ENCODE measurements at regions not wholly inside any gene's neighbourhood (a gene's known extent, or its start where the extent isn't known, plus 50 kb on each side); places are given as distances from the start of the nearest gene placed in this dataset.

DNA sequence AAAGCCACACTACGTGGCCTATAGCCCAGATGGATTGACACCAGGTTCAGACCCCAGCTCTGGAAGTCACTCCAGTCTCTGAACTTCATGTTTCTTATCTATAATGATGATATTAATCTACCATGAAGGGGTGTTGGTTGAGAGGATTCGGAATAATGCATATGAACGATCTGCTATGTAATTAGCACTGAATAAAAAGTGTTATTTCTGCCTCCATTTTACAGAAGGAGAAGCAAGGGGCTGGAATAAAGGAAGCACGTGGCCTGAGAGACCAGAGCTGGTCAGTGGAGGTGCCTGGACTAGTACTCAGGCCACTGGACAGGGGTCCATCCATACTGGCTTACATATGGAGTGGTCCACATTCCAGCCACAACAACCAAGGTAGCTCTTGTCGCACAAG is 166.5 kb upstream of the MYCN start:
- no peaks in the 10 kb centered on the region for H3K79me1 ChIP-seq (ENCODE audit: low read length)
- H2BK12ac ChIP-seq (ENCODE audit: low read length) = no peak overlapping the region
- no peak overlapping the region for H3K4me2 ChIP-seq (ENCODE audit: low read length)
- no peaks in the 10 kb centered on the region for H3K27me3 ChIP-seq (ENCODE audit: insufficient read depth, low read length)
- no peak overlapping the region for H2AK5ac ChIP-seq (ENCODE audit: low read length)
- no peak overlapping the region for H2AFZ ChIP-seq (ENCODE audit: insufficient read depth, low read length, poor library complexity)
- H3K9ac ChIP-seq (ENCODE audit: low read length) = no peak overlapping the region
- H2BK120ac ChIP-seq (ENCODE audit: insufficient read depth, low read length, poor library complexity) = no peak overlapping the region
- no peak overlapping the region for H4K12ac ChIP-seq (ENCODE audit: low read depth, low read length)
- no peak overlapping the region for H3K27ac ChIP-seq (ENCODE audit: low read depth, low read length)
- no peak overlapping the region for H3K4me3 ChIP-seq (ENCODE audit: low read depth, low read length)
- no peaks in the 10 kb centered on the region for H3K79me2 ChIP-seq (ENCODE audit: control insufficient read depth, insufficient read depth, low read length, poor library complexity)
- H3K14ac ChIP-seq (ENCODE audit: low read length) = no peak overlapping the region
- H3K4me1 ChIP-seq (ENCODE audit: control insufficient read depth in 1 of 2, insufficient read depth in 2 of 2, low read length in 2 of 2) = peaks cover 0 to under 1% of the 10 kb centered on the region in 2 experiments
- H4K91ac ChIP-seq (ENCODE audit: low read depth, low read length) = no peak overlapping the region
- no peaks in the 10 kb centered on the region for H3K36me3 ChIP-seq (ENCODE audit: control insufficient read depth in 1 of 2, insufficient read depth in 2 of 2, low read length in 2 of 2)
- H4K8ac ChIP-seq (ENCODE audit: low read depth, low read length) = no peak overlapping the region
- no peak overlapping the region for H3K23ac ChIP-seq (ENCODE audit: low read length)
- no peak for DNase-seq
- H3K18ac ChIP-seq (ENCODE audit: low read length) = no peak overlapping the region
- no peak overlapping the region for H2BK5ac ChIP-seq (ENCODE audit: low read depth, low read length, poor library complexity)
- WGBS (ENCODE audit: extremely low coverage, insufficient coverage, insufficient read length) = no CpG with 5 or more reads among the region's 5 CpGs
- H3K9me3 ChIP-seq (ENCODE audit: insufficient read depth, low read depth, low read length) = no peaks in the 10 kb centered on the region
- H3K4ac ChIP-seq (ENCODE audit: low read depth, low read length) = no peak overlapping the region

DNA sequence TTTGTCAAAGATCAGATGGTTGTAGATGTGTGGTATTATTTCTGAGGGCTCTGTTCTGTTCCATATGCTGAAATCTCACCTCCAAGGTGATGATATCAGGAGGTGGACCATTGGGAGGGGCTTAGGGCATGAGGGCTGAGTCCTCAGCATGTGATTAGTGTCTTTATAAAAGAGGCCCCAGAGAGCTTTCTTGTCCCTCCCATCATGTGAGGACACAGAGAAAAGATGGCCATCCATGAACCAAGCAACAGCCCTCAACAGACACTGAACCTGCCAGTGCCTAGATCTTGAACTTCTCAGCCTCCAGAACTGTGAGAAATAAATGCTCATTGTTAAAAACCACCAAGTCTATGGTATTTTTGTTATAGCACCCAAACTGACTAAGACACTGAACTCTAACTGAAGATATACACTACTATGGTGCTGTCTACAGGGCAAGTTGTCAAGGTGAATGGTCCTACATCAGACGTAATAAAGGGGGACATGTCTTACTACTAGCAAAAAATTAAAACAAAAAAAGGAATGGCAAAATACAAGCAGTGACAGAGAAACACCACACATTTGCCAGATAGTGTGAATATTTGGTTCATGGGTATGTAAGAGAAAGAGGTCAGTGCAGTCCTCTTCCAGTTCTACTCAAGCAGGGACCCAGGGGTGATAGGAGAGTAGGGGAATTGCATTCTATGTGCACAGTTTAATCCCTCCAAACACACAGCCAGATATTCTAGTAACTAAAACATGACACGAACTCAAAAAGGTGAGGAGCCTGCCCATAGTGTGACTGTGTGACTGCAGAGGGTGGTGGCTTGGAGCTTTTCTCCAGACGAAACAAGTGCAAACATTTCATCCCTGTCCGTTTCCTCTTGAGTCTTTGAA is 164.4 kb upstream of the MYCN start:
- no peak overlapping the region for H3K9ac ChIP-seq (ENCODE audit: low read length)
- no peak overlapping the region for H2BK12ac ChIP-seq (ENCODE audit: low read length)
- no peak overlapping the region for H2BK120ac ChIP-seq (ENCODE audit: insufficient read depth, low read length, poor library complexity)
- no peak overlapping the region for H4K91ac ChIP-seq (ENCODE audit: low read depth, low read length)
- WGBS (ENCODE audit: extremely low coverage, insufficient coverage, insufficient read length) = no CpG with 5 or more reads among the region's 4 CpGs
- no peak overlapping the region for H2BK5ac ChIP-seq (ENCODE audit: low read depth, low read length, poor library complexity)
- H3K4me3 ChIP-seq (ENCODE audit: low read depth, low read length) = no peak overlapping the region
- no peak overlapping the region for H2AFZ ChIP-seq (ENCODE audit: insufficient read depth, low read length, poor library complexity)
- no peak overlapping the region for H3K14ac ChIP-seq (ENCODE audit: low read length)
- no peak for DNase-seq
- H3K9me3 ChIP-seq (ENCODE audit: insufficient read depth, low read depth, low read length) = no peaks in the 10 kb centered on the region
- no peak overlapping the region for H3K4me2 ChIP-seq (ENCODE audit: low read length)
- no peak overlapping the region for H2AK5ac ChIP-seq (ENCODE audit: low read length)
- no peak overlapping the region for H4K12ac ChIP-seq (ENCODE audit: low read depth, low read length)
- no peak overlapping the region for H3K4ac ChIP-seq (ENCODE audit: low read depth, low read length)
- H3K79me2 ChIP-seq (ENCODE audit: control insufficient read depth, insufficient read depth, low read length, poor library complexity) = no peaks in the 10 kb centered on the region
- H3K36me3 ChIP-seq (ENCODE audit: control insufficient read depth in 1 of 2, insufficient read depth in 2 of 2, low read length in 2 of 2) = no peaks in the 10 kb centered on the region
- no peak overlapping the region for H3K23ac ChIP-seq (ENCODE audit: low read length)
- no peak overlapping the region for H4K8ac ChIP-seq (ENCODE audit: low read depth, low read length)
- no peaks in the 10 kb centered on the region for H3K27me3 ChIP-seq (ENCODE audit: insufficient read depth, low read length)
- no peaks in the 10 kb centered on the region for H3K79me1 ChIP-seq (ENCODE audit: low read length)
- no peaks in the 10 kb centered on the region for H3K4me1 ChIP-seq (ENCODE audit: control insufficient read depth in 1 of 2, insufficient read depth in 2 of 2, low read length in 2 of 2)
- no peak overlapping the region for H3K18ac ChIP-seq (ENCODE audit: low read length)
- H3K27ac ChIP-seq (ENCODE audit: low read depth, low read length) = no peak overlapping the region

DNA sequence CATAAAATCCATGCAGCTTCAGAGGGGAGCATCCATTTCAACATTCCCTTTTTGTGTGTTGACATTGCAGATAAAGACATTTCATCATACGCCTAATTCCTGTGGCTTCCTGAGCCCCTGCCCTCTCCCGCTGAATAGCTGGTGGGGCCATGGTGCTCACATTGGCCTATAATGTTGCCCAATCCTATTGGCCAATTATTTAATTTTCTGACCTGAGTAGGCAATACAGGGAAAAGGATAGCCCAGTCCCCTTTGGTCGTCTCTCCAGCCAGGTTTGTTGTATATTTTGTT is 163.8 kb upstream of the MYCN start:
- no peaks in the 10 kb centered on the region for H3K36me3 ChIP-seq (ENCODE audit: control insufficient read depth in 1 of 2, insufficient read depth in 2 of 2, low read length in 2 of 2)
- H4K91ac ChIP-seq (ENCODE audit: low read depth, low read length) = no peak overlapping the region
- no peak overlapping the region for H2BK120ac ChIP-seq (ENCODE audit: insufficient read depth, low read length, poor library complexity)
- no peak overlapping the region for H3K9ac ChIP-seq (ENCODE audit: low read length)
- no peaks in the 10 kb centered on the region for H3K4me1 ChIP-seq (ENCODE audit: control insufficient read depth in 1 of 2, insufficient read depth in 2 of 2, low read length in 2 of 2)
- no CpG with 5 or more reads among the region's 3 CpGs for WGBS (ENCODE audit: extremely low coverage, insufficient coverage, insufficient read length)
- no peak overlapping the region for H3K4me2 ChIP-seq (ENCODE audit: low read length)
- H3K27ac ChIP-seq (ENCODE audit: low read depth, low read length) = no peak overlapping the region
- no peak overlapping the region for H3K23ac ChIP-seq (ENCODE audit: low read length)
- H3K14ac ChIP-seq (ENCODE audit: low read length) = no peak overlapping the region
- H3K79me2 ChIP-seq (ENCODE audit: control insufficient read depth, insufficient read depth, low read length, poor library complexity) = no peaks in the 10 kb centered on the region
- DNase-seq = peak in 1 of 2 donors; percentile 33
- H2BK5ac ChIP-seq (ENCODE audit: low read depth, low read length, poor library complexity) = no peak overlapping the region
- no peak overlapping the region for H2AK5ac ChIP-seq (ENCODE audit: low read length)
- H3K18ac ChIP-seq (ENCODE audit: low read length) = no peak overlapping the region
- no peaks in the 10 kb centered on the region for H3K79me1 ChIP-seq (ENCODE audit: low read length)
- no peak overlapping the region for H3K4ac ChIP-seq (ENCODE audit: low read depth, low read length)
- H2AFZ ChIP-seq (ENCODE audit: insufficient read depth, low read length, poor library complexity) = no peak overlapping the region
- H4K12ac ChIP-seq (ENCODE audit: low read depth, low read length) = no peak overlapping the region
- H3K4me3 ChIP-seq (ENCODE audit: low read depth, low read length) = no peak overlapping the region
- H3K27me3 ChIP-seq (ENCODE audit: insufficient read depth, low read length) = no peaks in the 10 kb centered on the region
- H2BK12ac ChIP-seq (ENCODE audit: low read length) = no peak overlapping the region
- H3K9me3 ChIP-seq (ENCODE audit: insufficient read depth, low read depth, low read length) = no peaks in the 10 kb centered on the region
- H4K8ac ChIP-seq (ENCODE audit: low read depth, low read length) = no peak overlapping the region

DNA sequence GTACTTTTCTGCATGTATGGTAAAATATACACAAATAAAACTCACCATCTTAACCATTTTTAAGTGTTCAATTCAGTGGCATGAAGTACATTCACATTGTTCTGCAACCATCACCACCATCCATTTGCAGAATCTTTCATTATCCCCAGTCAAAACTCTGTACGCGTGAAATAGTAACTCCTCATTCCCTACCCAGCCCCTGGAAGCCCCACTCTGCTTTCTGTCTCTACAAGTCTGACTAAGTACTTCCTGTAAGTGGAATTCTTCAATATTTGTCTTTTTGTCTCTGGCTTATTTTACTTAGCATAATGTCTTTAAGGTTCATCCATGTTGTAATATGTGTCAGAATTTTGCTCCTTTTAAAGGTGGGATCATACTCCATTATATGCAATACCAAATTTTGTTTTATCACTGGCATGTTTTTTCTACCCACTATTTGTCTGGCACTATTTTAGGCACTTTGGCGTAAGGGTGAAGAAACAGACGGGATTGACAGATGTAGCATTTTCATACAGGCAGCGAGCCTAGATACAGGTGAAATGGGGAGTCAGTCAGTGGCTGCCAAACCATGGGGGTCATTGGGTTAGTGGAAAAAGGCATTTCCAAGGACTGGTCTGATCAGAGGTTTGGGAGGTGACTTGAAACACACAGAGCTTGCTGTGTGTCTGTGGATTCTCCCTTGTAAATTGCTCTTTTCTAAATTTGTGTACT is 163.2 kb upstream of the MYCN start:
- WGBS (ENCODE audit: extremely low coverage, insufficient coverage, insufficient read length) = no CpG with 5 or more reads among the region's 5 CpGs
- Histone ChIP-seq H3K9me3 (ENCODE audit: insufficient read depth, low read depth, low read length) (no peaks in the 10 kb centered on the region), H3K14ac (ENCODE audit: low read length) (no peak overlapping the region), H3K27ac (ENCODE audit: low read depth, low read length) (no peak overlapping the region), H3K79me1 (ENCODE audit: low read length) (no peaks in the 10 kb centered on the region), H4K8ac (ENCODE audit: low read depth, low read length) (no peak overlapping the region), H3K4me3 (ENCODE audit: low read depth, low read length) (no peak overlapping the region), H3K4ac (ENCODE audit: low read depth, low read length) (no peak overlapping the region), H2AK5ac (ENCODE audit: low read length) (no peak overlapping the region), H4K91ac (ENCODE audit: low read depth, low read length) (no peak overlapping the region), H2BK120ac (ENCODE audit: insufficient read depth, low read length, poor library complexity) (no peak overlapping the region), H3K4me1 (ENCODE audit: control insufficient read depth in 1 of 2, insufficient read depth in 2 of 2, low read length in 2 of 2) (no peaks in the 10 kb centered on the region), H3K18ac (ENCODE audit: low read length) (no peak overlapping the region), H3K79me2 (ENCODE audit: control insufficient read depth, insufficient read depth, low read length, poor library complexity) (no peaks in the 10 kb centered on the region), H3K9ac (ENCODE audit: low read length) (no peak overlapping the region), H3K36me3 (ENCODE audit: control insufficient read depth in 1 of 2, insufficient read depth in 2 of 2, low read length in 2 of 2) (no peaks in the 10 kb centered on the region), H2AFZ (ENCODE audit: insufficient read depth, low read length, poor library complexity) (no peak overlapping the region), H2BK5ac (ENCODE audit: low read depth, low read length, poor library complexity) (no peak overlapping the region), H3K23ac (ENCODE audit: low read length) (no peak overlapping the region), H3K4me2 (ENCODE audit: low read length) (no peak overlapping the region), H2BK12ac (ENCODE audit: low read length) (no peak overlapping the region), H4K12ac (ENCODE audit: low read depth, low read length) (no peak overlapping the region), H3K27me3 (ENCODE audit: insufficient read depth, low read length) (no peaks in the 10 kb centered on the region)
- DNase-seq = no peak

All from trophoblast cell (in vitro differentiated cells and primary cell).